ENCODE measurements at regions not wholly inside any gene's neighbourhood (a gene's known extent, or its start where the extent isn't known, plus 50 kb on each side); places are given as distances from the start of the nearest gene placed in this dataset.
"Not testable (repeated sequence)": the region's sequence is repeated elsewhere in the genome, so short reads cannot be mapped to it uniquely, and the experiment has no call there.

DNA sequence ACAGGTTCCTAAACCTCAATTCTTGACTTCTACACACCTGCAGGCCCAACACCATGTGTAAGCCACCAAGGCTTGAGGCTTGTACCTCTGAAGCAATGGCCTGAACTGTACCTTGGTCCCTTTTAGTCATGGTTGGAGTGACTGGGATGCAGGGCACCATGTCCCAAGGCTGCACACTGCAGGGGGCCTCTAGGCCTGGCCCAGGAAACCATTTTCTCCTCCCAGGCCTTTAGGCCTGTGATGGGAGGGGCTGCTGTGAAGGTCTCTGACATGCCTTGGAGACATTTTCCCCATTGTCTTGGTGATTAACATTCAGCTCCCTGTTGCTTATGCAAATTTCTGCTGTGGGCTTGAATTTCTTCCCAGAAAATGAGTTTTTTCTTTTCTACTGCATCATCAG lies 75.8 kb upstream of the ZNF678 start:
- Mint-ChIP-seq H3K36me3 (no peaks in the 10 kb centered on the region), H3K27me3 (peaks cover 11% of the 10 kb centered on the region)
- TF ChIP-seq, protein P1, sequence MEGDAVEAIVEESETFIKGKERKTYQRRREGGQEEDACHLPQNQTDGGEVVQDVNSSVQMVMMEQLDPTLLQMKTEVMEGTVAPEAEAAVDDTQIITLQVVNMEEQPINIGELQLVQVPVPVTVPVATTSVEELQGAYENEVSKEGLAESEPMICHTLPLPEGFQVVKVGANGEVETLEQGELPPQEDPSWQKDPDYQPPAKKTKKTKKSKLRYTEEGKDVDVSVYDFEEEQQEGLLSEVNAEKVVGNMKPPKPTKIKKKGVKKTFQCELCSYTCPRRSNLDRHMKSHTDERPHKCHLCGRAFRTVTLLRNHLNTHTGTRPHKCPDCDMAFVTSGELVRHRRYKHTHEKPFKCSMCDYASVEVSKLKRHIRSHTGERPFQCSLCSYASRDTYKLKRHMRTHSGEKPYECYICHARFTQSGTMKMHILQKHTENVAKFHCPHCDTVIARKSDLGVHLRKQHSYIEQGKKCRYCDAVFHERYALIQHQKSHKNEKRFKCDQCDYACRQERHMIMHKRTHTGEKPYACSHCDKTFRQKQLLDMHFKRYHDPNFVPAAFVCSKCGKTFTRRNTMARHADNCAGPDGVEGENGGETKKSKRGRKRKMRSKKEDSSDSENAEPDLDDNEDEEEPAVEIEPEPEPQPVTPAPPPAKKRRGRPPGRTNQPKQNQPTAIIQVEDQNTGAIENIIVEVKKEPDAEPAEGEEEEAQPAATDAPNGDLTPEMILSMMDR (conservative IDR thresholded peaks at IDR 0.05): no peak

DNA sequence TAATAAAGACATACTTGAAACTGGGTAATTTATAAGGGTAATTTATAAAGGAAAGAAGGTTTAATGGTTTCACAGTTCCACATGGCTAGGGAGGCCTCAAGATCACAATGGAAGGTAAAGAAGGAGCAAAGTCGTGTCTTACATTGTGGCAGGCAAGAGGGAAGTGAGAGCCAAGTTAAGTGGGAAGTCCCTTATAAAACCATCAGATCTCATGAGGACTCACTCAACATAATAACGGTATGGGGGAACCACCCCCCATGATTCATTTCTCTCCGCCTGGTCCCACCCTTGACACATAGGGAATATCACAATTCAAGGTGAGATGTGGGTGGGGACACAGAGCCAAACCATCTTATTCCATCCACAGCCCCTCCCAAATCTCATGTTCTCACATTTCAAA lies 76.8 kb upstream of the ZNF678 start:
- peaks cover 6% of the 10 kb centered on the region for H3K9me3 Mint-ChIP-seq
- DNase-seq (ENCODE audit: extremely low spot score, unreplicated experiment): no peak
- H3K27me3 Mint-ChIP-seq: peaks cover 14% of the 10 kb centered on the region
- H3K4me1 Mint-ChIP-seq (ENCODE audit: unreplicated experiment): no peaks in the 10 kb centered on the region
- TF ChIP-seq, protein P1 (conservative IDR thresholded peaks at IDR 0.05): no peak
- no peak overlapping the region for H3K27ac Mint-ChIP-seq
- H3K4me3 Mint-ChIP-seq: no peak overlapping the region
- no peaks in the 10 kb centered on the region for H3K36me3 Mint-ChIP-seq

More for the DNA sequence above, 75.8 kb upstream of the ZNF678 start:
- H3K4me1 Mint-ChIP-seq (ENCODE audit: unreplicated experiment): no peaks in the 10 kb centered on the region
- no peak for DNase-seq (ENCODE audit: extremely low spot score, unreplicated experiment)
- H3K27ac Mint-ChIP-seq: no peak overlapping the region
- no peak overlapping the region for H3K4me3 Mint-ChIP-seq
- peaks cover 6% of the 10 kb centered on the region for H3K9me3 Mint-ChIP-seq

DNA sequence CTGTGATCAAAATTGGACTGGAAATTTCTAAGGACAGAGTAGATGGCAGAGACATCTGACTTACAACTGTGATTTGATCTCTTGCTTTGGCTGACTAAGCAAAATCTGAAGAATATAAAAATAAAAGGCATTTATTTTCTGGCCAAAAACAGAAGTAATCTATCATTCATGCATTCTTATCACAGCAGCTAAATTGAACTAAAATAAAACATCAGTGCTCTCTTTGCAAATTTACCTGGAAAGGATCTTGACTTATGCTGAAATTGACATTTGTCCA lies 81.4 kb upstream of the ZNF678 start:
- Mint-ChIP-seq H3K27ac (no peak overlapping the region), H3K4me1 (ENCODE audit: unreplicated experiment) (no peaks in the 10 kb centered on the region), H3K36me3 (no peaks in the 10 kb centered on the region), H3K9me3 (peaks cover 6% of the 10 kb centered on the region), H3K27me3 (peaks cover 56% of the 10 kb centered on the region), H3K4me3 (no peak overlapping the region)
- DNase-seq (ENCODE audit: extremely low spot score, unreplicated experiment): no peak
- TF ChIP-seq, protein P1 (conservative IDR thresholded peaks at IDR 0.05): no peak

DNA sequence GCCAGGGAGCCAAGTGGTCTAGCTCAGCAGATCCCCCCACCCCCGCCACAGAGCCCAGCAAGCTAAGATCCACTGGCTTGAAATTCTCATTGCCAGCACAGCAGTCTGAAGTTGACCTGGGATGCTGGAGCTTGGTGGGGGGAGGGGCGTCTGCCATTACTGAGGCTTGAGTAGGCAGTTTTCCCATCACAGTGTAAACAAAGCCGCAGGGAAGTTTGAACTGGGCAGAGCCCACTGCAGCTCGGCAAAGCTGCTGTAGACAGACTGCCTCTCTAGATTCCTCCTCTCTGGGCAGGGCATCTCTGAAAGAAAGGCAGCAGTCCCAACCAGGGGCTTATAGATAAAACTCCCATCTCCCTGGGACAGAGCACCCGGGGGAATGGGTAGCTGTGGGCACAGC lies 89.3 kb upstream of the ZNF678 start:
- H3K36me3 Mint-ChIP-seq; H3K27ac Mint-ChIP-seq; H3K4me3 Mint-ChIP-seq; DNase-seq (ENCODE audit: extremely low spot score, unreplicated experiment); H3K9me3 Mint-ChIP-seq; H3K4me1 Mint-ChIP-seq (ENCODE audit: unreplicated experiment): not testable (repeated sequence)
- peaks cover 41% of the 10 kb centered on the region for H3K27me3 Mint-ChIP-seq

DNA sequence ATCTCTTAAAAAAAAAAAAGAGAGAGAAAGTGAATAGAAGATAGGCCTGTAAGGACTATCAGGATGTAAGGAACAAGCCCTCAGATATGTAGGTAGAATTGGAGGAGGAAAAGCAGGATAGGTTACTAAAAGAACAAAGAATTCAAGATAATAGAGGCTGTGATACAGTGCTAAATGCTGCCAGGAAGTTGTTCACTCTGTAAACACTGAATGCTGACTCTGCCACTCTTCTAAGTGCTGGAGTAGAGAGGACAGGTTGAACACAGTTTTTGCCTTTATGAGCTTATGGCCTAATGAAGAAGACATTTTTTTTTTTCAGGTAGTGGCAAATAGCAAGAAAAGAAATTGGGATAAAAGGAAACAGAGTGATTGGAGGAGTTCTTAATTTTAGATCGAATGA lies 90.6 kb upstream of the ZNF678 start:
- TF ChIP-seq, protein P1 (conservative IDR thresholded peaks at IDR 0.05): no peak

DNA sequence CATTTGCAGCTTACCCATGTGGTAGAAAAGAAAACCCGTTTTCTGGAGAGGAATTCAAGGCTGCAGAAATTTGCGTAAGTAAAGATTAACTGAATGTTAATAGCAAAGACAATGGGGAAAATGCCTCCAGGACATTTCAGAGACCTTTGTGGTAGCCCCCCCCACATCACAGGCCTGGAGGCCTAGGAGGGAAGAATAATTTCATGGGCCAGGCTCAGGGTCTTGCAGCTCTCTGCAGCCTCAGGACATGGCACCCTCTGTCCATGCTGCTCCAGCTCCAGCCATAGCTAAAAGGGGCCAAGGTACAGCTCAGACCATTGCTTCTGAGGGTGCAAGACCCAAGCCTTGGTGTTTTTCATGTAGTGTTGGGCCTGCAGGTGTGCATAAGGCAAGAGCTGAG lies 92.7 kb upstream of the ZNF678 start:
- Mint-ChIP-seq H3K36me3 (no peaks in the 10 kb centered on the region), H3K4me3 (no peak overlapping the region), H3K4me1 (ENCODE audit: unreplicated experiment) (no peaks in the 10 kb centered on the region), H3K27ac (no peak overlapping the region), H3K9me3 (peaks cover 7% of the 10 kb centered on the region), H3K27me3 (peaks cover 13% of the 10 kb centered on the region)
- DNase-seq (ENCODE audit: extremely low spot score, unreplicated experiment): no peak
- TF ChIP-seq, protein P1 (conservative IDR thresholded peaks at IDR 0.05): no peak

More for the DNA sequence above, 90.6 kb upstream of the ZNF678 start:
- peaks cover 28% of the 10 kb centered on the region for H3K27me3 Mint-ChIP-seq
- H3K4me1 Mint-ChIP-seq (ENCODE audit: unreplicated experiment): no peaks in the 10 kb centered on the region
- DNase-seq (ENCODE audit: extremely low spot score, unreplicated experiment): no peak
- H3K36me3 Mint-ChIP-seq: no peaks in the 10 kb centered on the region
- H3K4me3 Mint-ChIP-seq: no peak overlapping the region
- no peak overlapping the region for H3K27ac Mint-ChIP-seq
- peaks cover 7% of the 10 kb centered on the region for H3K9me3 Mint-ChIP-seq

All from type B pancreatic cell (in vitro differentiated cells).